ENCODE measurements at regions not wholly inside any gene's neighbourhood (a gene's known extent, or its start where the extent isn't known, plus 50 kb on each side); places are given as distances from the start of the nearest gene placed in this dataset.

GRCh38 chr1:22267413-22268175 lies 124.7 kb upstream of the WNT4 start:
- no peak for DNase-seq

DNA sequence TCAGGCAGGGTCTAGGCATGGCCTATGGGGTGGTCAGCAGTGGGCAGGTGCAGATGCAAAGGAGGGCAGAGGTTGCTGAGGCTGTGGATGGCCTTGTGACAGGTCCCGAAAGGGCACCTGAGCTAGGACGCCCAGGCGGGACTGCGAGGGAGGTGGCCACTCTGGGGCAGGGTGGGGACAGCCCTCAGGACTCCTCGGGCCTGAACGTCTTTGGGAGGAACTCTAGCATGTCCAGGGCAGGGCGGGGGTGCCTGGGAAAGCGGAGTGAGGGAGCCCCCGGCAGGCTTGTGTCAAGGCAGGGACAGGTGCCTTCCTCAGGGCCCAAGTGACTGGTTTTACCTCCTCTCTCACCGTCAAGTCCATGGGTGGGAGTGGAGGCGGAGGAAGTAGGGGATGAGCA lies 125.4 kb upstream of the WNT4 start:
- no peak for DNase-seq

- no peak for DNase-seq
These were observed 129.2 kb upstream of the WNT4 start for GRCh38 chr1:22271847-22272801.

- no peak for DNase-seq
These were observed 131.1 kb upstream of the WNT4 start for GRCh38 chr1:22273686-22274681.

DNA sequence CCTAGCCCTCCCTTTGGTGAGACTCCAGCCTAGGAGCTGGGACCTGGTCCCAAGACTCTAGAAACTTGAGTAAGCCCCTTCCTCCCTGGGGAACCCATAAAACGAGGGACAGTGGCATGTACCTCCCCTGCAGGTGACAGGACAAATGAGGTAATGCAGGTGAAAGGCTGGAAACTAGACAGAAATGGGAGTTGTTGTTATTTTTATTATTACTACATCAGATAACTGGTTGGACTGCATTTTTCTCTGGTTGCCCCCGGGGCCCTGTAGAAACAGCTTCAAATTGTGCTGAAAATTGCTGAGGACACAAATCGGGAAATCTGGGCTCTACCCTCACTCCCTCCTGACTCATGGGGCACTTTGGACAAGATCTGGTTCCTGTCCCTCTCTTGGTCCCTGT lies 132.3 kb upstream of the WNT4 start:
- no peak for DNase-seq

GRCh38 chr1:22275626-22276395 lies 132.9 kb upstream of the WNT4 start:
- no peak for DNase-seq

DNA sequence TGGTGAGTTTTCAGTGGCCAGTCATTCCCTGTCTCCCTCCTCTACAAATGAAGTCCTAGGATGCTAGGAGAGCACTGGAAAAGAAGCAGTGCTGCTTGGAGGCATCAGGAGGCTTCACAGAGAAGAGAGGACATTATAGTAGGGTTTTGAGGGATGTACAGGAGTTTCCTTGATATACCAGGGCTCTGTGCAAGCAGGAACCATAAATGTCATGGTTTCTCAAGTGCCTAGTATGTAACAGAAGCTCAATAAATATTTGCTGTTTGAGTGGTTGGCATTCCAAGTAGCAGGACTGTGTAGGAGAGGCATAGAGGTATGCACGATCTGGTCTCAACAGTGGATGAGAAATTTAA lies 133.5 kb upstream of the WNT4 start:
- no peak for DNase-seq

DNA sequence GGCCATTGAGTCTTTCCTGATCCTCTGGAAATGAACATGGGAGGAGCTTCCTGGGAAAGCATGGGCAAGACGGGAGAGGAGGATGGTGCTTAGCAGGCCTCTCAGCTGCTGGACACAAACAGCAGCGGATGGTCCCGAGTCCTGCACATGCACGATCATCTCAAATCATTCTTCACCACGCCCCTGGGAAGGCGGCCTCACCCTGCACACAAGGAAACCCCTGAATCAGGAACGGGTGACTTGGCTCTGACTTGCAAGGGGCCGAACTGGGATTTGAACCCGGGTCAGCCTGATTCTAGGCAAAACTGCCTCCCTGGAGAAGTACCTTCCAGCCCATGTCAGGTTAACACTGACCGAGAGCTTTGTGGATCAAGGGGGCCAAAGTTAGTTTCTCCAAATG lies 134.8 kb upstream of the WNT4 start:
- DNase-seq, result no peak

- no peak for DNase-seq
These were observed 136.8 kb upstream of the WNT4 start for GRCh38 chr1:22279735-22280134.

- DNase-seq, result no peak
These were observed 137.6 kb upstream of the WNT4 start for GRCh38 chr1:22280526-22280925.

DNA sequence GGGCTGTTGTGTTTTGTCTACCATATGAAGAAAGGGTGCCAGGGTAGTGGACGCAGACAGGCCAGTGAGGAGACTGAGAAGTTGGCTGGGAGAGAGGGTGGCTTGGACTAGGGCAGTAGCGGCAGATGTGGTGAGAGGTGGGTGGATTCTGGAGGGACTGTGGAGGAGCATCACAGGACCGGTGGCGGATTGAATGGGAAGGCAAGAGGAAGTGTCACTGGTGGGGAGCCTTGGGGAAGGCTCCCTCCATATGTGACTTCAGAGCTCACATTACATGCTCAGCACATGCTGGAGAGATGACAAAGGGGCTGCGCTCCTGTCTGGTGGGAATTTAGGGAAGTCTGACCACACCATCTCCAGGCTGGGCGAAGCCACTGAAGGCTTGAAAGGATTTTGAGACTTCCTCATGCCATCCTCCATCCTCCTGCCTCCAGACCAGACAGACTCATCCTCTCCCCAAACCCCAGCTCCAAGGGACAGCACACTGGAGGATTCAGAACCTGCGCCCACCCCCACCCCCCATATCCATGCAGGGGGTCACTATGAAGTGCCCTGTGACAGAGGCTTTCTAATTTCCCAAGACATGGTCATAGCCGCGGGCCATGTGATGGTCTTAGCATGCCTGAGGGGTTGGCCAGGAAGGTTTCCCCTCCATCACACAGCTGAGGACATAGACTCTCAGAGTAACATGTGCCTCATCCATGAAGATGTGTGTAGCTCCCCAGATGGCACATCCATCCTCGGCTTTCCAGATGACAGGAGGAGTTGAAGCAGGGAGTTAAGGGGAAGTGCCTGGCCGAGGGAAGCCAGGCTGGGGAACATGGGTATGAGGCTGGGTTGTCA lies 138.8 kb upstream of the WNT4 start:
- no peak for DNase-seq

DNA sequence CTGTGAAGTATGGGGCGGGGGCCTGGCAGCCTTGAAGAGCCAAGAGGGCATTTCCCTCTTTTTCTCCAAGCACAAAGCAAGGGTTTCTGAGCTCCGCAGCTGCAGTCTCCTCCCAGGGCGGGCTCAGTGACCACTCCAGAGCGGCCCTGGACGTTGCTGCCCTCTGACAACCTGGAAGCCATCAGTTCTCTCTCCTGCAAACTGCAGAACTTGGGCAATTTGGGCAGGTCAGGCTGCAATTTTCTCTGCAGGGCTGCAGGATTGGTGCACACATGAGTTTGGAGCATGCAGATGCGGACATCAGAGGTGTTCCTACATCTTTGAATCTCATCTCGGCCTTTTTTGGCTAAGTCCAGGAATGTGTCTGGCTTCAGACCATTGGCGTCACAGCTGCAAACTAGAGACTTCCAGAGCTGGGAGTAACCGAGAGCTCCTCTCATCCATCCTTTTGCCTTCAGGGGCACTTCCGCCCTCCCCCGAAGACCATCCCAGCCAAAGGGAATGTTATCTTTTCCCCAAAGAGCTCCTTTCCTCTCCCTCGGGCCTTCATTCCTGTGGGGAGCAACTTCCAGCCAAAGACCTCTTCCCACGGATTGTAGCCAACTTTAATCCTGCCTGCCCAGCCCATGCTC lies 139.6 kb upstream of the WNT4 start:
- no peak for DNase-seq

GRCh38 chr1:22283596-22283995 lies 140.7 kb upstream of the WNT4 start:
- no peak for DNase-seq

- no peak for DNase-seq
These were observed 141.3 kb upstream of the WNT4 start for GRCh38 chr1:22284236-22284635.

DNA sequence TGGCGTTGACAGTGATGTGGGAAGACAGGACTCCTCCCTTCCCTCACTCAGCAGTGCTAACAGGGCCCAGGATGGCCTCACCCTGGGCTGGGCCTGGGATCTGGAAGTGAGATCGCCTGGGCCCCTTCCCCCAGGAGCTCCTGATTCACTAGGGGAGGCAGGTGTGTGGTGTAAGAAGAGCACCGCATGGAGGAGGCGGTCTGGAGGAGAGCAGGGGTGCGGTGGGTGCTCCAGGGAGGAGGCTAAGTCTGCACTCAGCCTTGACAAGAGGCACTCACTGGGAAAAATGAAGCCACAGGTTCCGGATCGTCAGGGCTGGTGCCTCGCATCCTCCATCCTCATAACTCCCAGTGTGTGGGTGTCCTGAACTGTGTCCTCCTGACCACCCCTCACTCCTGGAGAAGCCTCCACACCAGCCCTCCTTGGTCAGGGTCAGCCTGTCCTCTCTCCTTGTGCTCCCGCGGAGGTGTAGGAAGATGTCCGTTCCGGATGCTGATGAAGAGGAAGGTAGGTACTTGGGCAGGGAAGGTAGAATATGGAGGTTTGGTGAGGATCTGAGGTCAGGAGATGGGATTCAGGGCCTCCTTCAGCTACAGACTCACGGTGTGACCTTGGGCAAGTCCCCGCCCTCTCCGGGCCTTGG lies 142.1 kb upstream of the WNT4 start:
- DNase-seq, result no peak

GRCh38 chr1:22285549-22286396 lies 142.9 kb upstream of the WNT4 start:
- DNase-seq, result no peak

GRCh38 chr1:22286491-22286890 lies 143.6 kb upstream of the WNT4 start:
- DNase-seq, result no peak

GRCh38 chr1:22287273-22287672 lies 144.4 kb upstream of the WNT4 start:
- DNase-seq, result no peak

DNA sequence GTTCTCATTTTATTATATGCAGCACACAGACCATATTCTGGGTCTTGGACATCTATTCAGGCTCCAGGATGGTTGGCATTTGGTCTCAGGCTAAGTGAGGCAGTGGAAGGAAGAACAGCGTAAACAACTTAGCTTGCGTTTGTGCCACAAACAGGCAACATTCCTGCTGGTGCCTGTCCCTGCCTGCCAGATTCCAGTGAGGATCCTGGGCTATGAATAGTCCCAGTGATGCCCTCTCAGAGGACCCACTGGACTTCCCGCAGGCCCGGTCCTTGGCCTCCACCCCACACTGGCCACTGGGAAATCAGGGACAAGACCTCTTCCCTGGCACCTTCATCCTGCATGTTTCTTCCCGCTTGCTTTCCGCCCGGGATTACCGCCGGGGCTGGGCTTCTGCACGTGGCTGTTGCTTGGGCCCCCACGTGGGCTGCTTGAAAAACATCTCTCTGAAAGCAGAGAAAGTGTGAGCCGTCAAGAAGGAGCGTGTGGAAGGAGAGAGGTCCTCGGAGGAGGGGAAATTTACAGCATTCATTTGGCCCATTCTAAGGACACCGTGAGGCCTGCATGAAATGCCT lies 145.1 kb upstream of the WNT4 start:
- no peak for DNase-seq

Measured in NCI-H2107 (cell line).